ENCODE measurements at regions not wholly inside any gene's neighbourhood (a gene's known extent, or its start where the extent isn't known, plus 50 kb on each side); places are given as distances from the start of the nearest gene placed in this dataset.

- no peak for TF ChIP-seq JUND (IDR thresholded peaks at IDR 0.05; ENCODE audit: low read depth)
- in situ Hi-C loops (cut with HindIII; ENCODE audit: low pct_unique_long_range_greater_than_20kb, low sequenced_read_pairs): no loop called here
Measured at GRCh38 chr10:113219446-113219845, 269.4 kb downstream of the TCF7L2 start.

DNA sequence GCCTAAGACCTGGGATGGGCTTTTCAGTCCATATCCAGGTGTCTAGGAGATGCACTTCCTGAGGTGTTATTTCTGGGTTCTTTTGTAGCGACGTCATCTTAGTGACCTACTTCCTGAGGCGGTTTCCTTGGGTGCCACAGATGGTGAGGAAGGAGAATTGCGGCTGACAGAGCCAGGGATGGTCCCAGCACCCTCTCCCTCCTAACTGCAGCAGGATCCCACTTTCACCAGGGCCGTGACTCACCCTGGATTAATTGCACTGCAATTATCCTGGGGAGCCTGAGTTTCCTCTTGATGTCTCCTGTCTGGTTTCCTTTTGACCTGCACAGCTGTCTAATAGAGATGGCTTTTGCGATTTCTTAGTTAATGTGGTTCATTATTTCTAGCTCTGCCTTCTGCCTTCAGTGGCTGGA is 271.7 kb downstream of the TCF7L2 start:
- TF ChIP-seq JUND (IDR thresholded peaks at IDR 0.05; ENCODE audit: low read depth): no peak
- in situ Hi-C loops (cut with HindIII; ENCODE audit: low pct_unique_long_range_greater_than_20kb, low sequenced_read_pairs): no loop called here
- DNase-seq (ENCODE audit: low read depth in 1 of 2, low spot score in 1 of 2): peak in 1 of 2 experiments; percentile 59

More at GRCh38 chr10:113219446-113219845, 269.4 kb downstream of the TCF7L2 start:
- DNase-seq (ENCODE audit: low read depth in 1 of 2, low spot score in 1 of 2): no peak

DNA sequence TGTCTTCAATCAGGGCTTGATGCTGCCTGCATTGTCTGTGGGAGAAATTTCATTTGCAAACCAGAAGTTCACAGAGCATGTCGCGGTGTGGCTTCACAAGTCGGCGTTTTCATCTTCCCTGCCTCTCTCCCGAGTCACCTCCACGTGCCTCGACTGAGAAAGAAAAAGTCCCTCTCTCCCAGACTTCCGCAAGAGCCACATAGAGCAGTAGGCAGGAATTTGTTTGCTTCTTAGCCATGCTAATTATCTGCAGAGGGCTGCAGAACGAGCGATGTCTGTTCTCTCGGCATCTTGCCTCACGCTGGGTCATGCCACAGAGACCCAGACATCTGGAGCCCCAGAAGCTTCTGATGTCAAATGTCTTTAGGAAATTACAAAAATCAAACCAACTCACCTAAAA is 272.2 kb downstream of the TCF7L2 start:
- in situ Hi-C loops (cut with HindIII; ENCODE audit: low pct_unique_long_range_greater_than_20kb, low sequenced_read_pairs): no loop called here
- DNase-seq (ENCODE audit: low read depth in 1 of 2, low spot score in 1 of 2): no peak
- no peak for TF ChIP-seq JUND (IDR thresholded peaks at IDR 0.05; ENCODE audit: low read depth)

- no peak for DNase-seq (ENCODE audit: low read depth in 1 of 2, low spot score in 1 of 2)
- TF ChIP-seq JUND (IDR thresholded peaks at IDR 0.05; ENCODE audit: low read depth): no peak
- in situ Hi-C loops (cut with HindIII; ENCODE audit: low pct_unique_long_range_greater_than_20kb, low sequenced_read_pairs): no loop called here
Measured at GRCh38 chr10:113225364-113225763, 275.3 kb downstream of the TCF7L2 start.

DNA sequence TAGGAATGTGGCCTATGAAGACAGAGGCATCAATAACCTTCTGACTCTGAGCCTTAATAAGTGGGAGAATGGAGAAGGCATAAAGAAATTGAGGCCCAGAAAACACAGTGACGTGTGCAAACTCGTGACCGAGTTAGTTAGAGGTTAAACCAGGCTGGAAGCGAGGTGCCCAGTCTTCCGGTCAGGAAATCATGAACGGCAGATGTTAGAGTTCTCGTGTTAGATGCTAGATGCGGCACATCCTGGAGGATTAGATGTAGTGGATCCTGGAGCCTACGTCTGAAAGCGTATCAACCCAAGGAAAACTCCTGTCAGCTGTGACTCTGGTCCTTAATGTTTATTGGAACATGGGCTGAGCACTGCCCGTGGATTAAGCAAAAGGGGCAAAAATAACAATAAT is 275.9 kb downstream of the TCF7L2 start:
- no peak for TF ChIP-seq JUND (IDR thresholded peaks at IDR 0.05; ENCODE audit: low read depth)
- in situ Hi-C loops (cut with HindIII; ENCODE audit: low pct_unique_long_range_greater_than_20kb, low sequenced_read_pairs): no loop called here
- DNase-seq (ENCODE audit: low read depth in 1 of 2, low spot score in 1 of 2): no peak

DNA sequence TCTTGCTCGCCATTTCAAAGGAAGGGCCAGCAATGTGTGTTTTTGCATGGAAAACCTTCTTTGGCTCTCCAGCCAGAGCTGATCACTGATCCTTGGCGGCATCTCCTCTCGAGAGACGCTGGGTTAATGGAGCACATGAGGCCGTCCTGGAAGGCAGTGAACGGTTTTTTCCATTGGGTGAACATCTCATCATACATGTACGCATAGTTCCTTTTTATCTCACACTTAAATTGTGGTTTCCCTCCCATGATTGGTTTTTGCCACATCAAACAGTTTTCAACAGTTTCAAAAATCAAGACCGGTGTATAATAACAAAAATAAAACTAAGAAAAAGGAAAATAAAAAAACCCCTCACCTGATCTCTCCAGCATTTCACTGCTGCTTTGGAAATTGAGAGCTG is 276.4 kb downstream of the TCF7L2 start:
- no peak for DNase-seq (ENCODE audit: low read depth in 1 of 2, low spot score in 1 of 2)
- in situ Hi-C loops (cut with HindIII; ENCODE audit: low pct_unique_long_range_greater_than_20kb, low sequenced_read_pairs): no loop called here
- no peak for TF ChIP-seq JUND (IDR thresholded peaks at IDR 0.05; ENCODE audit: low read depth)

- in situ Hi-C loops (cut with HindIII; ENCODE audit: low pct_unique_long_range_greater_than_20kb, low sequenced_read_pairs): no loop called here
- TF ChIP-seq JUND (IDR thresholded peaks at IDR 0.05; ENCODE audit: low read depth): no peak
- no peak for DNase-seq (ENCODE audit: low read depth in 1 of 2, low spot score in 1 of 2)
Measured at GRCh38 chr10:113226831-113227445, 276.9 kb downstream of the TCF7L2 start.

DNA sequence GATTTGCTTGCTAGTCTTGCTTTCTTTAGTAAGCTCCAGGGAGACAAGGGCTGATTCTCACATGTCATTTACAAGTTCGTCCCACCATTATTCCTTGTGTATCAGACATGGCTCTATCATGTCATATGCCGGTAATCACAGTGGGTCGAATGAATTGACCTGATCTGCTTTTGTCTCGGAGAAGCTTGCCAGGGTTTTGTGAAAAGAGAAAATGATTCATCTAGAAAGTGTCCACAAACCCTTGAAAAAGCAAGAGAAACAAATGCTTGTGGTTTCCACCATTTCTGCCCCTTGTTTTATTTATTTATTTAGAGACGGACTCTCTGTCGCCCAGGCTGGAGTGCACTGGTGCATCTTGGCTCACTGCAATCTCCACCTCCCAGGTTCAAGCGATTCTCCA is 278.5 kb downstream of the TCF7L2 start:
- in situ Hi-C loops (cut with HindIII; ENCODE audit: low pct_unique_long_range_greater_than_20kb, low sequenced_read_pairs): no loop called here
- no peak for TF ChIP-seq JUND (IDR thresholded peaks at IDR 0.05; ENCODE audit: low read depth)
- DNase-seq (ENCODE audit: low read depth in 1 of 2, low spot score in 1 of 2): no peak

DNA sequence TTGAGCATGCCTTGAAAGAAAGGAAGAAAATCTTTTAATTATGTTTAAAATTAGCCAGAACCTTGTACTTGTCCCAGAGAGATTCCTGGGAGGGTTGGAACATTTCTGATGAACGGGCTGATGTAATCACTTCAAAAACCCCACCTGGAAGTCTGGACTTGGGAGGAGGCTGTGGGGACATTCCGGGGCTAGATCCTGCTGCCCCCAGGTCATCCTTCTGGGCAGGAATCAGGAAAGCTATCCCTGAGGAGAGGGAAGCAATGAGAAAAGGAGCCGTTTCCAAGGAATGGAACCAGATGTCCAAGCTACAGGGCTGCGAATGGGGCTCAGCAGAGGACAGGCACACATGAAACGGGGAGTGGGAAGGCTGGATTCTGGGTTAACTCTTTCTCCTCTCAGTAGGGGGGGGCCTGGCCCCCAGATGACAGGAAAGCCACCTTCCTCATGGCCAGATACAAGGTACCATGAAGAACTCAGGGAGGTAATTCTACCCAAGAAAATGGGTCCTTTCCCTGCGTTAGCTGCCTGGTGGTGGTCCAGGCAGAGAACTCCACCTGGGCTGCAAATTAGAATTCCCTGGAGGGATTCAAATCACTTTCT is 280.1 kb downstream of the TCF7L2 start:
- in situ Hi-C loops (cut with HindIII; ENCODE audit: low pct_unique_long_range_greater_than_20kb, low sequenced_read_pairs): no loop called here
- DNase-seq (ENCODE audit: low read depth in 1 of 2, low spot score in 1 of 2): no peak
- TF ChIP-seq JUND (IDR thresholded peaks at IDR 0.05; ENCODE audit: low read depth): no peak

DNA sequence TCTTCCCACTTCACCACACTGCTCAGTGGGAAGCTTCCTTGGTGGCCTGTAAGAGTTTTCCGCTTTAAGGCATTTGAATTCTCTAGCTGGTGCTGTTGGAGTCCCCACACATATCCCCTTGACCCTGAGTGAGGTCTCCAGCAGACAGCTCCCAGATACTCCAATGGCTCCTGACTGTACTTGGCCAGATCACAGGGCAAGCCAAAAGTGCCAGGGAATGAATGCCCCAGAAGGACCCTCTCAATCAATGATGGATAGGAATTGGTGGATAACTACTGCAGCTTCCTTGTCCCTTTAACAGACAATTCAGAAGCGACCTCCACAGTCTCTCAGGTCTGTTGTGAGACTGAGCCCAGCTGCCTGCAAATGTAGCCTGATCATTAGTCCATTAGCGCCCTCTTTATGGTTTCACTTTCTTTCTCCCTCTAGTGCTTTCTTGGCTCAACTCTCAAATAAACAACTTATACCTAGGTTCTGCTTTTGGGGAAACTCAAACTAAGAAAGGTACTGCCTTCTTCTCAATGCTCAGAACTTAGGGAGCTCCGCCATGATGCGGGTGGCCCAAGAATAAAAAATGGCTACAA is 283.0 kb downstream of the TCF7L2 start:
- no peak for TF ChIP-seq JUND (IDR thresholded peaks at IDR 0.05; ENCODE audit: low read depth)
- in situ Hi-C loops (cut with HindIII; ENCODE audit: low pct_unique_long_range_greater_than_20kb, low sequenced_read_pairs): no loop called here
- no peak for DNase-seq (ENCODE audit: low read depth in 1 of 2, low spot score in 1 of 2)

- DNase-seq (ENCODE audit: low read depth in 1 of 2, low spot score in 1 of 2): no peak
- in situ Hi-C loops (cut with HindIII; ENCODE audit: low pct_unique_long_range_greater_than_20kb, low sequenced_read_pairs): no loop called here
- no peak for TF ChIP-seq JUND (IDR thresholded peaks at IDR 0.05; ENCODE audit: low read depth)
Measured at GRCh38 chr10:113234481-113234880, 284.4 kb downstream of the TCF7L2 start.

- DNase-seq (ENCODE audit: low read depth in 1 of 2, low spot score in 1 of 2): no peak
- TF ChIP-seq JUND (IDR thresholded peaks at IDR 0.05; ENCODE audit: low read depth): no peak
- in situ Hi-C loops (cut with HindIII; ENCODE audit: low pct_unique_long_range_greater_than_20kb, low sequenced_read_pairs): no loop called here
Measured at GRCh38 chr10:113235508-113235907, 285.5 kb downstream of the TCF7L2 start.

DNA sequence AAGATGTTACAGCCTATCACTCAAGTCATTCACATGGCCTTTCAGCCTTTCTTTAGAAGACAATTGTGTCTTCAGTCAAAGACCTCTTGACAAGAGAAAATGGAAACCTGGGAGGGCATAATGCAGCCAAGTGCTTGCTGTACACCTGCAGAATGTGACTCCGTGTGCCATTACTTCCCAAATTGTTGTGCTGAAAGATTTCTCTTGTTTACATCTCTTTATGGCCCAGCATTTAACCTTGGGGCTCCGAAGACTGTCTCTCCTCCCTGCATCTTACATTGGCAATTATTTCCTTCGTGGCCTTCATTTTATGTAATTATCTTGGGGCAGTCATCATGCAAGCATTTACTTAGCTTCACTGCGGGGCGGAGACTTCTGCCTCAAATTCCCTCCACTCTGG is 287.0 kb downstream of the TCF7L2 start:
- in situ Hi-C loops (cut with HindIII; ENCODE audit: low pct_unique_long_range_greater_than_20kb, low sequenced_read_pairs): no loop called here
- no peak for TF ChIP-seq JUND (IDR thresholded peaks at IDR 0.05; ENCODE audit: low read depth)

More for the DNA sequence above, 287.0 kb downstream of the TCF7L2 start:
- no peak for DNase-seq (ENCODE audit: low read depth in 1 of 2, low spot score in 1 of 2)
